GM13977 (cell line): ENCODE measurements at regions not wholly inside any gene's neighbourhood (a gene's known extent, or its start where the extent isn't known, plus 50 kb on each side); places are given as distances from the start of the nearest gene placed in this dataset.

ENCODE experiments used
- DNase-seq: peaks from one replicate; pipeline ENCODE4 v3.0.0; 2012; ENCODE audit warnings: low spot score
- CTCF ChIP-seq: IDR thresholded peaks from 2 replicates; pipeline ENCODE4 v1.5.1; 2012; ENCODE audit warnings: mild to moderate bottlenecking, control low read depth; ENCODE audit not compliant: insufficient read depth; ENCODE audit errors: extremely low read depth, missing control alignments
- in situ Hi-C: fragments of 300-500 bp; cut with MboI; formaldehyde crosslinking; loops from one replicate; pipeline ENCODE4 v1.12.0; 2022; ENCODE audit warnings: low sequenced_read_pairs, low pct_unique_long_range_greater_than_20kb, mixed read lengths, inconsistent platforms; ENCODE audit not compliant: unreplicated experiment

GRCh38 chr9:14455243-14455642 lies 141.3 kb upstream of the NFIB start:
- no peak for TF ChIP-seq CTCF

GRCh38 chr9:14453286-14453685 lies 139.3 kb upstream of the NFIB start:
- DNase-seq = no peak
- in situ Hi-C loops = loop anchor here (25.0 kb wide), 1 partner anchor 309 kb away; no protein-coding TSS in a partner anchor
- no peak for TF ChIP-seq CTCF

More at GRCh38 chr9:14455243-14455642, 141.3 kb upstream of the NFIB start:
- no peak for DNase-seq
- in situ Hi-C loops = loop anchor here (25.0 kb wide), 1 partner anchor 307 kb away; no protein-coding TSS in a partner anchor

DNA sequence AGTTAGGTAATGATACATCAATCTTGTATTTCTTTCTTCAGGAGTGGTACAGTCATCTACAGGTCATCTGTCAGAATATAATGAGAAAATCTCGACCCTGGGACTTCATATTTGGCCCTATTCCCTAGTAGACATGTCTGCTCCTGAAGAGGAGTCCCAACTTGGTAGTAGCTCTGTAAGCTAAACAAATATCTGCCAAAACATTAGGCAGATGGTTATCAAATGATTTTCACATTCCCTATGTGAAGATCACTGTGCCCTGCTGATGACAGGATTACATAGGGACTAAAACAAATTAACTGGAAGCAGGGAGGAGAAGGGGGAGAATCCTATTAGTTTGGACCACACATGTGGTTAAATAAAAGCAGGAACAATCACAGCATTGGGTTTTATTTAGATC lies 138.6 kb upstream of the NFIB start:
- in situ Hi-C loops = loop anchor here (25.0 kb wide), 1 partner anchor 310 kb away; no protein-coding TSS in a partner anchor
- DNase-seq = no peak
- no peak for TF ChIP-seq CTCF

- no peak for TF ChIP-seq CTCF
- peak; percentile 29 for DNase-seq
- in situ Hi-C loops = loop anchor here (25.0 kb wide), 1 partner anchor 310 kb away; no protein-coding TSS in a partner anchor
These were observed 138.0 kb upstream of the NFIB start for GRCh38 chr9:14451949-14452348.

GRCh38 chr9:14447103-14447502 lies 133.2 kb upstream of the NFIB start:
- no peak for DNase-seq
- no peak for TF ChIP-seq CTCF
- in situ Hi-C loops = no loop called here

DNA sequence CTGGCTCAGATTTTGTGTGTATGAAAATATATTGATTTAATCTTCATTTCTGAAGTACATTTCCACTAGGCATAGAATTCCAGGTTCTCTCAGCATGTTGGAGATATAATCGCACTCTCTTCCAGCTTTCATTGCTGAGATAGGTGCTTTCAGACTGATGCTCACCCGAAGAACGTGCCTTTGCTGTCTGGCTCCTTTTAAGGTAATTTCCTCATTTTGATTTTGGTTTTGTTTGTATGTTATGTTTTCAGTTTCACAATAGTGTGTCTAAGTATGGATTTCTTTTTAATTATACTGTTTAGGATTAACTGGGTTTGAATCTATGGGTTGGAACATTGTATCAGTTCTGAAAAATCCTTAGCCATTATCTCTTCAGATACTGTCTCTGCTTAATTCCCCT lies 132.0 kb upstream of the NFIB start:
- no peak for TF ChIP-seq CTCF
- in situ Hi-C loops = no loop called here
- DNase-seq = no peak

GRCh38 chr9:14442956-14443355 lies 129.0 kb upstream of the NFIB start:
- in situ Hi-C loops = no loop called here
- no peak for DNase-seq
- no peak for TF ChIP-seq CTCF
